MM.1S (cell line): ENCODE measurements at regions not wholly inside any gene's neighbourhood (a gene's known extent, or its start where the extent isn't known, plus 50 kb on each side); places are given as distances from the start of the nearest gene placed in this dataset.

Experiments used
- CTCF ChIP-seq: fragments of 300-600 bp; sonication (generic); IDR thresholded peaks from 2 replicates; pipeline ENCODE4 v1.5.1; 2016; ENCODE audit warnings: antibody characterized with exemption, low read length, mixed read lengths
- EZH2phosphoT487 ChIP-seq: fragments of 300-600 bp; sonication (generic); IDR thresholded peaks from 2 replicates; pipeline ENCODE4 v1.6.1; 2018; ENCODE audit warnings: antibody characterized with exemption, low read length

GRCh38 chr10:61272781-61273180 lies 180.4 kb downstream of the TMEM26 start:
- TF ChIP-seq CTCF = no peak
- TF ChIP-seq EZH2phosphoT487 = no peak
